ENCODE measurements at regions not wholly inside any gene's neighbourhood (a gene's known extent, or its start where the extent isn't known, plus 50 kb on each side); places are given as distances from the start of the nearest gene placed in this dataset.
"Not testable (repeated sequence)": the region's sequence is repeated elsewhere in the genome, so short reads cannot be mapped to it uniquely, and the experiment has no call there.

- Mint-ChIP-seq H3K27ac (ENCODE audit: unreplicated experiment) (peak overlapping the region; percentile 100), H3K4me3 (ENCODE audit: low read depth, unreplicated experiment) (peak overlapping the region; percentile 87), H3K36me3 (ENCODE audit: insufficient read depth, unreplicated experiment) (peaks cover 10% of the 10 kb centered on the region)
- BruUV-seq (replicated peaks); H3K4me1 Mint-ChIP-seq (ENCODE audit: low read depth, unreplicated experiment); H3K9me3 Mint-ChIP-seq (ENCODE audit: low read depth, unreplicated experiment); intact Hi-C loops (cut with micrococcal nuclease; ENCODE audit: unreplicated experiment); CTCF ChIA-PET; H3K27me3 Mint-ChIP-seq (ENCODE audit: unreplicated experiment): not testable (repeated sequence)
- peak; percentile 76 for DNase-seq
Measured at GRCh38 chr1:146409116-146409801, 180.4 kb upstream of the NOTCH2NLA start.

GRCh38 chr1:146401281-146401825, 172.5 kb upstream of the NOTCH2NLA start:
- H3K27ac Mint-ChIP-seq (ENCODE audit: unreplicated experiment); CTCF ChIA-PET; DNase-seq; H3K9me3 Mint-ChIP-seq (ENCODE audit: low read depth, unreplicated experiment); intact Hi-C loops (cut with micrococcal nuclease; ENCODE audit: unreplicated experiment); H3K27me3 Mint-ChIP-seq (ENCODE audit: unreplicated experiment); H3K4me3 Mint-ChIP-seq (ENCODE audit: low read depth, unreplicated experiment); BruUV-seq (replicated peaks); H3K36me3 Mint-ChIP-seq (ENCODE audit: insufficient read depth, unreplicated experiment); H3K4me1 Mint-ChIP-seq (ENCODE audit: low read depth, unreplicated experiment): not testable (repeated sequence)
- TF ChIP-seq CTCF (IDR thresholded peaks at IDR 0.05; ENCODE audit: unreplicated experiment) = peak; percentile 45

- not testable (repeated sequence) for H3K36me3 Mint-ChIP-seq (ENCODE audit: insufficient read depth, unreplicated experiment)
Measured at GRCh38 chr1:146400173-146401121, 171.6 kb upstream of the NOTCH2NLA start.

GRCh38 chr1:146399225-146399624, 170.4 kb upstream of the NOTCH2NLA start:
- CTCF ChIA-PET; H3K36me3 Mint-ChIP-seq (ENCODE audit: insufficient read depth, unreplicated experiment); H3K27me3 Mint-ChIP-seq (ENCODE audit: unreplicated experiment); DNase-seq; BruUV-seq (replicated peaks); intact Hi-C loops (cut with micrococcal nuclease; ENCODE audit: unreplicated experiment); H3K4me3 Mint-ChIP-seq (ENCODE audit: low read depth, unreplicated experiment); H3K27ac Mint-ChIP-seq (ENCODE audit: unreplicated experiment); H3K9me3 Mint-ChIP-seq (ENCODE audit: low read depth, unreplicated experiment); H3K4me1 Mint-ChIP-seq (ENCODE audit: low read depth, unreplicated experiment): not testable (repeated sequence)

More at GRCh38 chr1:146400173-146401121, 171.6 kb upstream of the NOTCH2NLA start:
- H3K27me3 Mint-ChIP-seq (ENCODE audit: unreplicated experiment); BruUV-seq (replicated peaks); H3K27ac Mint-ChIP-seq (ENCODE audit: unreplicated experiment); H3K9me3 Mint-ChIP-seq (ENCODE audit: low read depth, unreplicated experiment); CTCF ChIA-PET; H3K4me1 Mint-ChIP-seq (ENCODE audit: low read depth, unreplicated experiment); H3K4me3 Mint-ChIP-seq (ENCODE audit: low read depth, unreplicated experiment); intact Hi-C loops (cut with micrococcal nuclease; ENCODE audit: unreplicated experiment); DNase-seq: not testable (repeated sequence)

- BruUV-seq (replicated peaks); intact Hi-C loops (cut with micrococcal nuclease; ENCODE audit: unreplicated experiment); H3K9me3 Mint-ChIP-seq (ENCODE audit: low read depth, unreplicated experiment); H3K27me3 Mint-ChIP-seq (ENCODE audit: unreplicated experiment); H3K4me1 Mint-ChIP-seq (ENCODE audit: low read depth, unreplicated experiment); H3K36me3 Mint-ChIP-seq (ENCODE audit: insufficient read depth, unreplicated experiment); DNase-seq; H3K27ac Mint-ChIP-seq (ENCODE audit: unreplicated experiment); H3K4me3 Mint-ChIP-seq (ENCODE audit: low read depth, unreplicated experiment); CTCF ChIA-PET: not testable (repeated sequence)
Measured at GRCh38 chr1:146396801-146397200, 168.0 kb upstream of the NOTCH2NLA start.

GRCh38 chr1:146396242-146396641, 167.4 kb upstream of the NOTCH2NLA start:
- H3K36me3 Mint-ChIP-seq (ENCODE audit: insufficient read depth, unreplicated experiment); BruUV-seq (replicated peaks); H3K9me3 Mint-ChIP-seq (ENCODE audit: low read depth, unreplicated experiment); H3K4me3 Mint-ChIP-seq (ENCODE audit: low read depth, unreplicated experiment); H3K27ac Mint-ChIP-seq (ENCODE audit: unreplicated experiment); H3K27me3 Mint-ChIP-seq (ENCODE audit: unreplicated experiment); DNase-seq; H3K4me1 Mint-ChIP-seq (ENCODE audit: low read depth, unreplicated experiment); CTCF ChIA-PET; intact Hi-C loops (cut with micrococcal nuclease; ENCODE audit: unreplicated experiment): not testable (repeated sequence)

- not testable (repeated sequence) for BruUV-seq (replicated peaks); H3K4me3 Mint-ChIP-seq (ENCODE audit: low read depth, unreplicated experiment); H3K27me3 Mint-ChIP-seq (ENCODE audit: unreplicated experiment)
Measured at GRCh38 chr1:146393796-146394195, 165.0 kb upstream of the NOTCH2NLA start.

GRCh38 chr1:146393154-146393553, 164.3 kb upstream of the NOTCH2NLA start:
- H3K4me1 Mint-ChIP-seq (ENCODE audit: low read depth, unreplicated experiment); CTCF ChIA-PET; H3K36me3 Mint-ChIP-seq (ENCODE audit: insufficient read depth, unreplicated experiment); H3K4me3 Mint-ChIP-seq (ENCODE audit: low read depth, unreplicated experiment); DNase-seq; H3K27ac Mint-ChIP-seq (ENCODE audit: unreplicated experiment); BruUV-seq (replicated peaks); H3K9me3 Mint-ChIP-seq (ENCODE audit: low read depth, unreplicated experiment); intact Hi-C loops (cut with micrococcal nuclease; ENCODE audit: unreplicated experiment); H3K27me3 Mint-ChIP-seq (ENCODE audit: unreplicated experiment): not testable (repeated sequence)

More at GRCh38 chr1:146393796-146394195, 165.0 kb upstream of the NOTCH2NLA start:
- H3K9me3 Mint-ChIP-seq (ENCODE audit: low read depth, unreplicated experiment); DNase-seq; H3K4me1 Mint-ChIP-seq (ENCODE audit: low read depth, unreplicated experiment); CTCF ChIA-PET; H3K27ac Mint-ChIP-seq (ENCODE audit: unreplicated experiment); intact Hi-C loops (cut with micrococcal nuclease; ENCODE audit: unreplicated experiment); H3K36me3 Mint-ChIP-seq (ENCODE audit: insufficient read depth, unreplicated experiment): not testable (repeated sequence)

GRCh38 chr1:146389178-146389577, 160.4 kb upstream of the NOTCH2NLA start:
- intact Hi-C loops (cut with micrococcal nuclease; ENCODE audit: unreplicated experiment); CTCF ChIA-PET; H3K4me3 Mint-ChIP-seq (ENCODE audit: low read depth, unreplicated experiment); DNase-seq; H3K27me3 Mint-ChIP-seq (ENCODE audit: unreplicated experiment); H3K9me3 Mint-ChIP-seq (ENCODE audit: low read depth, unreplicated experiment); BruUV-seq (replicated peaks); H3K27ac Mint-ChIP-seq (ENCODE audit: unreplicated experiment): not testable (repeated sequence)
- peaks cover 15% of the 10 kb centered on the region for H3K36me3 Mint-ChIP-seq (ENCODE audit: insufficient read depth, unreplicated experiment)
- peaks cover 10% of the 10 kb centered on the region for H3K4me1 Mint-ChIP-seq (ENCODE audit: low read depth, unreplicated experiment)

Measured in Calu3 (cell line).